GM10266 (cell line): ENCODE measurements at regions not wholly inside any gene's neighbourhood (a gene's known extent, or its start where the extent isn't known, plus 50 kb on each side); places are given as distances from the start of the nearest gene placed in this dataset.
"Not testable (repeated sequence)": the region's sequence is repeated elsewhere in the genome, so short reads cannot be mapped to it uniquely, and the experiment has no call there.

Experiments
- DNase-seq: peaks from one replicate; pipeline ENCODE4 v3.0.0; 2012; ENCODE audit errors: extremely low spot score

DNA sequence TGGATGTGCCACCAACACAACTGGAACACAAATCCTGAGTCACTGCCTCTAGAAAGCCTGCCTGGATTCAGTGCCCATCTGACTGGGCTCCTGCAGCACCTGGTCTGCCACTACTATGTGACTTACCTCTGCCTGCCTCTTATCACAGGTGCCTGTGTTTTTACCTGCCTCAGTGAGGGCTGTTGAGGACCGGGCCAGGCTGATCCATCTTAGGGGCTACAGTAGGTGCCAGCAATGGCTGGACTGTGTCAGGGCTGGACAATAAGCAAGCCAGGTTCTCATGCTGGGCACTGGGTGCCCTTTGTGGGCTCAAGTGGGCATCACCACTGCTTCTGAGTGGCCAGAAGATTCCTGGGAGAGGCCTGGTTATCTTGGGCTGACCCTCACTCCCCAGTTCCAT is 948.6 kb upstream of the TPTE start:
- not testable (repeated sequence) for DNase-seq

DNA sequence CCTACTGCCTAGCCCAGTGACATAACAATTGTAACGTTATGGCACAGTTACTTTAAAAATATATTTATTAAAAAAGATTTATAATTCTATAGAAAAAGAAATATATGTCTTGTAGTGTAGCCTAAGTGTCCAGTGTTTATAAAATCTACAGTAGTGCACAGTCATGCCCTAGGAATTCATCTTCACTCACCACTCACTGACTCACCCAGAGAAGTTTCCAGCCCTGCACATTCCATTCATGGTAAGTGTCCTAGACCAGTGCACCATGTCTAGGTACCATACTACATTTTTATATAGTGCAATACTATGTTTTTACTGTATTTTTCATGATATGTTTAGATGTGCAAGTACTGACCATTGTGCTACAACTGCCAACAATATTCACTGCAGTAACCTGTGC is 947.9 kb upstream of the TPTE start:
- not testable (repeated sequence) for DNase-seq

DNA sequence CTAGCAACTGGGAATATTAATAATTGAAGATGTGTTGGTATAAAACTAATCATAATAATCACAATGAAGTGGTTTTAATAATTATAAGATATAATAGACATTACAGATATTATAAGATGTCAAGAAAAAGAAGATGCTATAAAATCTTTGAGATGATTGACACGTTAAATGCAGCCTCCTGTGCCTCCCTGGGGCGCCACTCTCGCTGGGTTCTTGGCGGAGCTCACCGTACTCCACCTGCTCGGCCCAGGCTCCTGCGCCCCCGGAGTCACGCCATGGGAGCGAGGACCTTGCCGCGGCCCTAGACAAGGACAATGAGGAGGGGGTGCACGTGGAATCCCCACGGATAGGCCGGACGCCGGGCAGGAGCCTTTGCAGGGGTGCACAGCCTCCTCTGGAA is 942.1 kb upstream of the TPTE start:
- DNase-seq = not testable (repeated sequence)

DNA sequence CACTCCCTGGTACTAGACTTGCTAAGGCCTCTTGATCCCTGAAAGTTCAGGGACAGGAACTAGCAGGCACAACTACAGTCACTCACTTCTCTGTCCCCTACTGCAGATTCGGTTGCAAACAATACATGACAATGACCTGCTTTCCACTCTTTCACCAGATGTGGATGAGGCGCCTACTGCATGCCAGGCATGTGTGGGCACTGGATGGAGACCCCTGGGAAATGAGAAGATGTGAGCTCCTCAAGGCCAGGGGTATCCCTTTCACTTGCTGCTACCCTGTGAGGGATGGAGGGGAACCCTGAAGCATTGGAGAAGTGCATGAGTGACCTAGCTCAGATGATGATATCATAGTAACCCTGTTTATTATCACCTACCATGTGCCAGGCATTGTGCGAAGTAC is 933.4 kb upstream of the TPTE start:
- not testable (repeated sequence) for DNase-seq

DNA sequence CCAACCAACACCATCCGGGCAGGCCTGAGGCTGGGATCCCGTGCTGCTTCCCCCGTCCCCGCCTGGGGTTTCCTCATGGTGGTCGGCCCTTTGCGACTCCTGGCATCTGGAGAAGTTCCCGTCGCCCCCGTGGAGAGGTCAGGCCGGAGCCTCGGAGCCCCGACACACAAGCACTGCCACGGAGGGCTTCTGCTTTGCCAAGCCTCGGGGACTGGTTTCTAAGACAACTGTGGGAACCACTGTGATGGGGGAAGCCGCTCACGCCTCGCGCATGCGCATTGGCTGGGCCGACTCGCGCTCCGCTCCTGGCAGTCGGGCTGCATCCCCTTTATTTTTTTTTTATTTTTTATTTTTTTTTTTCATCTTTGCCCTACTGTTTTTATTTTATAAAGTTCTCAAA is 928.8 kb upstream of the TPTE start:
- DNase-seq = not testable (repeated sequence)

DNA sequence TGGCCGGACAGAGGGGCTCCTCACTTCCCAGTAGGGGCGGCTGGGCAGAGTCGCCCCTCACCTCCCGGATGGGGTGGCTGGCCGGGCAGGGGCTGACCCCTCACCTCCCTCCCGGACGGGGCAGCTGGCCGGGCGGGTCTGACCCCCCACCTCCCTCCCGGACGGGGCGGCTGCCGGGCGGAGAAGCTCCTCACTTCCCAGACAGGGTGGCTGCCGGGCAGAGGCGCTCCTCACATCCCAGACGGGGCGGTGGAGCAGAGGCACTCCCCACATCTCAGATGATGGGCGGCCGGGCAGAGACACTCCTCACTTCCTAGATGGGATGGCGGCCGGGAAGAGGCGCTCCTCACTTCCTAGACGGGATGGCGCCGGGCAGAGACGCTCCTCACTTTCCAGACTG is 927.7 kb upstream of the TPTE start:
- DNase-seq = not testable (repeated sequence)

DNA sequence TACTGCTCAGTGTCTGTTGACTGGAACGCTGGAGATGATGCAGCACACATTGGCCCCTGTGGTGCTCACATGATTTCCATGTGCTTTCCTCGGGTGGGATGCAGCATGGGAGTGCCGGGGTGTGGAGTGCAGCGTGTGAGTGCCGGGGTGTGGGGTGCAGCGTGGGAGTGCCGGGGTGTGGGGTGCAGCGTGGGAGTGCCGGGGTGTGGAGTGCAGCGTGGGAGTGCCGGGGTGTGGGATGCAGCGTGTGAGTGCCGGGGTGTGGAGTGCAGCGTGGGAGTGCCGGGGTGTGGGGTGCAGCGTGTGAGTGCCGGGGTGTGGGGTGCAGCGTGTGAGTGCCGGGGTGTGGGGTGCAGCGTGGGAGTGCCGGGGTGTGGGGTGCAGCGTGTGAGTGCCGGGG is 907.4 kb upstream of the TPTE start:
- not testable (repeated sequence) for DNase-seq

DNA sequence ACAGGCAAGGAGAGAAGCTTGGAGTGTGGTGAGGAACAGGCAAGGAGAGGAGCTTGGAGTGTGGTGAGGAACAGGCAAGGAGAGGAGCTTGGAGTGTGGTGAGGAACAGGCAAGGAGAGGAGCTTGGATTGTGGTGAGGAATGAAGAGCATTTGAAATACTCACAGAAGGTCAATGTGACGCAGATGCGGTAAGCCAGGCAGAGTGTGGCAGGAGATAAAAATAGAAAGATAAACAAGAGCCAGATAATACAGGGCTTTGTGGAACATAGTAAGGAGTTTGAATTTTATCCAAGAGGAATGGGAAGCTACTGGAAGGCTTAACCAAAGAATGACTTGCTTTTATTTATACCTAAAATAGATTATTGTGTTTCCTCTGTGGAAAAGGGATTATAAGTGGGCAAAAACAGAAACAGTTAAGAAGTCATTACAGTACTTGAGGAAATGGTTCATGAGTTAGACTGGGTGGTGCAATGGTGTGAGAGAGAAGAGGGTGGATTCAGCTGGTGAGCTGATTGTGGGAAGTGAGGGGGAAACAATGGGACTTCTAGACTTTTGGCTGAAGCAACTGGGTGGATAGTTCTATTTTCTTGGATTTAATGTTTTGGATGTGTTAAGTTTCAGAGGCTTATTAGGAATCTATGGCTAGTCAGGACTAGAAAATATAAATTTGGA is 900.1 kb upstream of the TPTE start:
- DNase-seq = not testable (repeated sequence)

DNA sequence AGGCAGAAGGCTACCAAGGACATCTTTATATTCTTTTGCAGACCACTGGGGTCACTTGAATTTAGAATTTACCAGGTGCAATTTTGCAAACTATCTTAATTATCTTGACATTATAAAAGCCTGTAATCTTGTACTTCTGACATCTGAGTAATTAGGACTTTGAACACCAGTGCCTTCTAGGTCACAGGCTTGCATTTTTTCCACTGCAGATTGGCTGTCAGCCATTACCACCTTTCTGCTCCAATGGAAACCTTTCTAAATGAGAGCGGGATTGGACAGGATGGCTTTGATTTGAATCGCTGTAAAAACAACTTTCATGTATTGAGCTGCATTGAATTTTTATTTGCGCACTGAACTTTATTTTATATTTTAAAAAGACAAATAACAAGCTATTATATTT is 893.3 kb upstream of the TPTE start:
- not testable (repeated sequence) for DNase-seq

DNA sequence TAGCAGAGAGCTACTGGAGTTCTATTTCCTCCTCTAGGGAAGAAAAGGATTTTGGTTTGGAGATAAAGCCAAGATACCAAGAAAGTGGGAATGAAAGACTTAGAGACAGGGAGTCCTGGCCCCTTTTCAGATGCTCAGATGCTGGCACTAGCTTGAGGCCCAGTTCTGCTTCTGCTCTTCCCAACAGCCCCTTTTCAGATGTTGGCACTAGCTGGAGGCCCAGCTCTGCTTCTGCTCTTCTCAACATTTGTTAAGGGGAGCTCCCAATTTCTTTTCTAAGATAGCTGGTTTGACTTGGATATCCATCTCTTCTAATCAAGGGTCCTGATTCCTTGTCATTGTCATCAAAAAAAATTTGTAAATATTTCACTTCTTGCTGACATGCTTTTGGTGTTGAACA is 874.0 kb upstream of the TPTE start:
- not testable (repeated sequence) for DNase-seq

DNA sequence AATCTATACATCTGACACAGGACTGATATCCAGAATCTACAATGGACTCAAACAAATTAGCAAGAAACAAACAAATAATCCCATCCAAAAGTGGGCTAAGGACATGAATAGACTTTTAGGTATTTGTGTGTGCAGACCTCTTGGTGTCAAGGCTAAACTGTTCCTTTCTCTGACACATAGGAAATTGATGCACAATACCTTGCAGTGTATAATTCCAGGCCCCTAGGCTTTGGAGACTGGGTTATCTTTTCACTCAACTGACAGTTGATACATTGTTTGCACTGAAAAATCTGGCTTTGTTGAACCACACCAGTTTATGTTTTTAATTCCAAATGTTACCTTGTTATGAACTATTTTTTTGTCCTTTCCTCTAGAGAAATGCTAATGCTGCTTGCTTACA is 873.1 kb upstream of the TPTE start:
- DNase-seq = not testable (repeated sequence)

DNA sequence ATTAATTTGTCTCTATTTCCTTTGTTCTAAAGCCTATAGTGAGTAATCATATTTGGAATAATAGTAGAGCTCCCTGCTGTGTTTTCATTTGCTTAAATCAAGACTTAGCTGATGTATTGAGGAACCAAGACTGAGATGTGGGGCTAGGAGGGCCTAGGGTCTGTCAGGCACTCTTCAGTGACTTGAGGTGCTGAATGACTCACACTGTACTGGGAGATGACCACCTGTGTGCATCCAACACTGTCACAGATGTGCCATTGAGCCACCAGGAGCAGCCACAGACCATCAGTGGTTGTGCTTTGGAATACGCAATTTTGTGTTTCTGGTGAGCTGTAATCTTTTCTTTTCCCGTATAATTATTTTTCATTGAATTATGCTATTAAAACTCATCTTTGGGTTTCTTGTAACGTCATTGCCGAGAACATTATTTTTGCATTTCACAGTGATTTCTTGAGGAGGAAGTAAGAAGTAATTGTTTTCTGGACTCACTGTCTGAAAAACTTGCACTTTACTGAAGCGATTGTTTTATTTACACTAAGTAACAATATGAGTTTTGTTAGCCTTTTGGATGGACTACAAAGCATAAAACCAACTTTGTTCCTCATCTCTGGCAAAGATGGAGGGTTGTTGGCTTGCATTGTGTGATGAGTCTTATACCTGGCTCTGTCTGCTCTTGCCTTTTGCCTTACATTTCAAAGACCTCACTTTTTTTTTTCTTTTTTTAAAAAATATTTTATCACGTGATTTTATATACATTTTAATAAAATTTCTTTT is 872.2 kb upstream of the TPTE start:
- not testable (repeated sequence) for DNase-seq

DNA sequence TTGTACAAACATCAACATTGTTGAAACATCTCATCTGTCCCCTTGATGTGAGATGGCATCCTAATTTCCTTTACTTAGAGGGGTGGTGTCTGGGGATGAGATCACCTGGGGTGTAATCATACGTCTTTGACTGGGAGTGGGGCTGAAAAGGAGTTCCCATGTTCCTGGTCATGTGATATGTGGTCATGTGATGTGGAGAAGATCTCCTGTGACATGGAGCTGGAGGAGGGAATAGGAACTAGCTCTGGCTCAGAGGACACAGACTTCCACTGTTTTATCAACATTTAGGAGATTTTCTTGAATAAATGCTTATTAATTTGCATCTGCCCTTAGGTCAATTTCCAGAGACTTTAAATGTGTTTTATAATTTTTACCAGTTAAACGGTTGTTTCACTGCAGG is 868.6 kb upstream of the TPTE start:
- DNase-seq = not testable (repeated sequence)

DNA sequence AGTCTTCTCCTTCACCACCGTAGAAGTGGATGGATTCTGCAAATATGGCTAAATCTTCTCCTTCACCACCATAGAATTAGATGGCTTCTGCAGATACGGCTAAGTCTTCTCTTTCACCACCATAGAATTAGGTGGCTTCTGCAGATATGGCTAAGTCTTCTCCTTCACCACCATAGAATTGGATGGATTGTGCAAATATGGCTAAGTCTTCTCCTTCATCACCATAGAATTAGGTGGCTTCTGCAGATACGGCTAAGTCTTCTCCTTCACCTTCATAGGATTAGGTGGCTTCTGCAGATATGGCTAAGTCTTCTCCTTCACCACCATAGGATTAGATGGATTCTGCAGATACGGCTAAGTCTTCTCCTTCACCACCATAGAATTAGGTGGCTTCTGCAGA is 866.2 kb upstream of the TPTE start:
- DNase-seq = not testable (repeated sequence)

DNA sequence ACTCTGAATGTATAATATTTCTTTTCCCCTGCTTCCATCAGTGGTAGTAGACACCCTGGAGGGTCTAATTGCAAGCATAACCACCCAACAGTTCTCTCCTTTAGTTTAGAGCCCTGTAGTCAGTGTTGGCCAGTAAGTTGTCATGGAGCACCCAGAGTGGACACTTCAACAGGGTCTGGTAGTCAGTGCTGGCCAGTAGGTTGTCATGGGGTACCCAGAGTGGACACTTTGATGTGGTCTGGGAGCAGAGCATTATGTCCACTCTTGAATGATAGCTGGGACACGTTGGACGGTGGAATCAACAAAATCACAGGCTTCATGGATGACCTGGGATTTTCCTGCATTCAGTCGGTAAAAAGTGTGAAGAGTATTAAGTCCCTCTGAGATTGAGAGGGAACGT is 864.9 kb upstream of the TPTE start:
- not testable (repeated sequence) for DNase-seq

DNA sequence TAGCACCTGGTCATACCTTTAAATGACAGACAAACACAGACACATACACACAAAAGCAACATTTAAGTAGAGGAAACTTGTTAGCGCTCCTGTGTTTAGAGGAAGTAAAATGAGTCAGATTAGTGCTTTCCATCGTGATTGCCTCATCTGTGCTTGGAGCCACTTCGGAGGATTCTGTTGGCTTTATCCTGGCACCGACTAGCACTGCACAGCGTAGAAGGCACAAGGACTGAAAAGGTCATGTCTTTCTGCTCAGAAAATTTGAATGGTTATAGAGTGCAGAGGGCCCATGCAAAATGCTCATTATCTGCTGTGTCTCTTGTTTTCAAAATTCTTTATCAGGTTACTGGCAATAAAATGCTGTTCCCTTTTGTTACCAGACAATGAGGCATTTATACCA is 863.6 kb upstream of the TPTE start:
- not testable (repeated sequence) for DNase-seq

DNA sequence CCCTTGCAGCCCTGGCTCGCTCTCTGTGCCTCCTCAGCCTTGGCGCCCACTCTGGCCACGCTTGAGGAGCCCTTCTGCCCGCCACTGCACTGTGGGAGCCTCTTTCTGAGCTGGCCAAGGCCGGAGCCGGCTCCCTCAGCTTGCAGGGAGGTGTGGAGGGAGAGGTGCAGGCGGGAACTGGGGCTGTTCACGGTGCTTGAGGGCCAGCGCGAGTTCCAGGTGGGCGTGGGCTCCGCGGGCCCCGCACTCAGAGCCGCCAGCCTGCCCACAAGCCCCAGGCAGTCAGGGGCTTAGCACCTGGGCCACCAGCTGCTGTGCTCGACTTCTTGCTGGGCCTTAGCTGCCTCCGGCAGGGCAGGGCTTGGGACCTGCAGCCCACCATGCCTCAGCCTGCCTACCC is 861.5 kb upstream of the TPTE start:
- not testable (repeated sequence) for DNase-seq

DNA sequence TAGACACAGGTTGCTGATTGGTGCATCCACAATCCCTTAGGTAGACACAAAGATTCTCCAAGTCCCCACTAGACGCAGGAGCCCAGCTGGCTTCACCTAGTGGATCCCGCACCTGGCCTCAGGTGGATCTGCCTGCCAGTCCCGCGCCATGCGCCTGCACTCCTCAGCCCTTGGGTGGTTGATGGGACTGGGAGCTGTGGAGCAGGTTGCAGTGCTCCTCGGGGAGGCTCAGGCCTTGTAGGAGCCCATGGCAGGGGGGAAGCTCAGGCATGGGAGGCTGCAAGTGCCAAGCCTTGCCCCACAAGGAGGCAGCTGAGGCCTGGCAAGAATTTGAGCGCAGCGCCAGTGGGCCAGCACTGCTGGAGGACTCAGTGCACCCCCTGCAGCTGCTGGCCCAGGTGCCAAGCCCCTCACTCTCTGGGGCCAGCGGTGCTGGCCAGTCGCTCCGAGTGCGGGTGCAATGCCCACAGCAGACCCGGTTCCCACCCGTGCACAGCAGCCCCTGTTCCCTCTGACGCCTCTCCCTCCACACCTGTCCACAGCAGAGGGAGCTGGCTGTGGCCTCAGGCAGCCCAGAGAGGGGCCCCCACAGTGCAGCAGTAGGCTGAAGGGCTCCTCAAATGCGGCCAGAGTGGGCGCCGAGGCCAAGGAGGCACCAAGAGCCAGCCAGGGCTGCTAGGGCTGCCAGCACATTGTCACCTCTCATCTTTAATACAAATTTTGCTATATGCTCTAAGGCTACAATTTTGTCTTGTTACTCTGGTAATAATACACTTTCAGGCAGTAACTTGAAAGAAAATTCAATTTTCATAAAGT is 857.3 kb upstream of the TPTE start:
- not testable (repeated sequence) for DNase-seq

DNA sequence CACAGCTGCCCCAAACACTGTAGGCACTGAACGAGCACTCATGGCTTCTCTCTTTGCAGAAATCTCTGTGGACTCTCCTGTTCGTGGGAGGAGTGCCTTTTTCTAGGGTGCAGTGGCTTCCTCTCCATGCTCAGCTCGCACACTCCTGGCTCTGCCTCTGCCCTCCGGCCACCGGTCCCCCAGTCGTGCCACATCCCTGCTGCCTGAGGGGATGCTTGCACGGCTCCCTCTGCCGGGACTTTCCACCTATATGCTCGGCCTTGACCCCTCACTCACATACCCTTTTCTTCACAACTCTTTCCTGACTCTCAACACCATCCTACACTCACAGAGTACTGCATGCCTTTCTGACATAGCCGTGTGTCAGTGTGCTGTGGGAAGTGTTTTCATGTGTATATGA is 845.6 kb upstream of the TPTE start:
- DNase-seq = not testable (repeated sequence)

DNA sequence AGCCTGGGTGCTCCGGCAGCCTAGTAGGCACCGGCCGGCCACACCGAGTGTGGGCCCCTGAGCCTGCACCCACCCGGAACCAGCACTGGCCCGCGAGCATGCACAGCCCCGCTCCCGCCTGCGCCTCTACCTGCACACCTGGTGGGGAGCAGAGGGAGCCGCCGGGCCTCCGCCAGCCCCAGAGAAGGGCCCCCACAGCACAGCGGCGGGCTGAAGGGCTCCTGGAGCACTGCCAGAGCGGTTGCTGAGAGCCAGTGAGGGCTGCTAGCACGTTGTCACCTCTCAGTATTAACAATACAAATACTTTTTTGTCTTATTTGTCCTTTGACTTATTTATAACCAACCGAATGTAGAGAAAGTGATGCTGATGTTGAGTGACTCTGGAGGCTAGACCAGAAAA is 842.4 kb upstream of the TPTE start:
- DNase-seq = not testable (repeated sequence)

DNA sequence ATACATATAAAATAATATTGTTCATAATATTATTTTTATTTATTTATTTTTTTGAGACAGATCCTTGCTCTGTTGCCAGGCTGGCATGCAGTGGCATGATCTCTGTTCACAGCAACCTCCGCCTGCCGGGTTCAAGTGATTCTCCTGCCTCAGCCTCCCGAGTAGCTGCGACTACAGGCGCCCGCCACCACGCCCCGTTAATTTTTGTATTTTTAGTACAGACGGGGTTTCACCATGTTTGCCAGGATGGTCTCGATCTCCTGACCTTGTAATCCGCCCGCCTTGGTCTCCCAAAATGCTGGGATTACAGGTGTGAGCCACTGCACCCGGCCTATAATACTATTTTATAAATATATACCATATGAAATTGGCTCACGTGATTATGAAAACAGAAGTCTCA is 832.4 kb upstream of the TPTE start:
- not testable (repeated sequence) for DNase-seq

DNA sequence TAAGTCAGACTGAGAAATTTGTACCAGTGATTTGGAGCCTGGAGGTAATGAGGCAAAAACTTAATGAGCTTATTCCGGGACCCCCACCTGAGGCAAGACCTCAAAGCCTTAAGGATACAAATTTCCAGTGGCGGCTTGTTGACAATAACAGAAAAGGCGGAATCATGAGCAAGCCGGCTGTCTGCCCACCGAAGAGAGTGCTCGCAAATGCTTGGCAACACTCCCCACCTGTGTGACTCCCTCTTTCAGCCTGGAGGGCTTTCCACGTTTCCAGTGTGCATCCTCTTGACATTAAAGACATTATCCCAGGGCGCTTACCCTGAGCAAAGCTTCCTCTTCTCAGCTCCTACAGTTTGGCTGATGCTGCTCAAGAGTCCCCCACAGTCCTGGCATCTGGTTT is 830.4 kb upstream of the TPTE start:
- not testable (repeated sequence) for DNase-seq
